HEK293 (cell line): ENCODE measurements at regions not wholly inside any gene's neighbourhood (a gene's known extent, or its start where the extent isn't known, plus 50 kb on each side); places are given as distances from the start of the nearest gene placed in this dataset.

Source experiments
- CTCF ChIA-PET: fragments of 350-600 bp; formaldehyde crosslinking; extraction: SDS; loops from one replicate; lab custom pipeline; 2021; ENCODE audit warnings: antibody characterized with exemption; lab: Yijun Ruan, JAX
- POLR2A ChIA-PET: fragments of 300-600 bp; formaldehyde crosslinking; extraction: SDS; loops from one replicate; lab custom pipeline; 2020; ENCODE audit warnings: antibody characterized with exemption, inconsistent platforms; lab: Yijun Ruan, JAX
- H3K27ac ChIP-seq: fragments of 200-500 bp; sonication (Bioruptor generic); 2 replicates; pipeline ENCODE4 v1.5.1; 2014; ENCODE audit warnings: low read depth, low read length, control low read depth, inconsistent platforms; ENCODE audit errors: extremely low read depth
- H3K36me3 ChIP-seq, 2 experiments: fragments of 200-500 bp in 1 of 2; sonication (Bioruptor generic) in 1 of 2; 1 replicate in 1 of 2; 2 replicates in 1 of 2; pipeline ENCODE4 v1.5.1; 2014 to 2017; ENCODE audit warnings: inconsistent platforms in 2 of 2, low read length in 2 of 2; ENCODE audit not compliant: control insufficient read depth in 2 of 2, insufficient read depth in 1 of 2
- H3K4me1 ChIP-seq: fragments of 200-500 bp; sonication (Bioruptor generic); 2 replicates; pipeline ENCODE4 v1.5.1; 2014; ENCODE audit warnings: mild to moderate bottlenecking, low read length, inconsistent platforms; ENCODE audit not compliant: control insufficient read depth, insufficient read depth
- H3K4me3 ChIP-seq: 2 replicates; pipeline ENCODE4 v1.5.1; 2011; ENCODE audit warnings: low read depth, mild to moderate bottlenecking, control low read depth, low read length, moderate library complexity
- H3K9me3 ChIP-seq: fragments of 200-500 bp; sonication (Bioruptor generic); 2 replicates; pipeline ENCODE4 v1.5.1; 2014; ENCODE audit warnings: low read depth, low read length, inconsistent platforms; ENCODE audit not compliant: control insufficient read depth, insufficient read depth
- AEBP2 ChIP-seq: fragments of 450-650 bp; formaldehyde crosslinking; IDR thresholded peaks from 2 replicates; pipeline ENCODE4 v1.5.1; 2016; ENCODE audit warnings: missing biosample characterization, missing genetic modification characterization, borderline replicate concordance
- HOXC10 ChIP-seq: sonication (generic); formaldehyde crosslinking; IDR thresholded peaks from 2 replicates; pipeline ENCODE4 v1.8.1; 2023; ENCODE audit warnings: mild to moderate bottlenecking, missing genetic modification reagents
- OSR2 ChIP-seq: fragments of 450-650 bp; formaldehyde crosslinking; IDR thresholded peaks from 2 replicates; pipeline ENCODE4 v1.5.1; 2016; ENCODE audit warnings: missing biosample characterization, missing genetic modification characterization
- OVOL3 ChIP-seq: fragments of 450-650 bp; formaldehyde crosslinking; IDR thresholded peaks from 2 replicates; pipeline ENCODE4 v1.5.1; 2016; ENCODE audit warnings: missing biosample characterization, missing genetic modification characterization
- WT1 ChIP-seq: fragments of 450-650 bp; formaldehyde crosslinking; IDR thresholded peaks from 2 replicates; pipeline ENCODE4 v1.5.1; 2016; ENCODE audit warnings: missing biosample characterization, missing genetic modification characterization
- ZBTB7A ChIP-seq: fragments of 450-650 bp; formaldehyde crosslinking; IDR thresholded peaks from 2 replicates; pipeline ENCODE4 v1.5.1; 2016; ENCODE audit warnings: low read depth, missing biosample characterization, missing genetic modification characterization
- ZNF146 ChIP-seq: fragments of 450-650 bp; formaldehyde crosslinking; IDR thresholded peaks from 2 replicates; pipeline ENCODE4 v1.5.1; 2016; ENCODE audit warnings: missing biosample characterization, missing genetic modification characterization
- ZNF174 ChIP-seq: fragments of 450-650 bp; formaldehyde crosslinking; IDR thresholded peaks from 2 replicates; pipeline ENCODE4 v1.5.0; 2017; ENCODE audit warnings: missing biosample characterization, mild to moderate bottlenecking, missing genetic modification characterization
- ZNF214 ChIP-seq: fragments of 450-650 bp; formaldehyde crosslinking; IDR thresholded peaks from 2 replicates; pipeline ENCODE4 v1.5.1; 2017; ENCODE audit warnings: missing biosample characterization, mild to moderate bottlenecking, missing genetic modification characterization, borderline replicate concordance
- ZNF248 ChIP-seq: fragments of 450-650 bp; formaldehyde crosslinking; IDR thresholded peaks from 2 replicates; pipeline ENCODE4 v1.5.1; 2017; ENCODE audit warnings: missing biosample characterization, missing genetic modification characterization
- ZNF266 ChIP-seq: fragments of 450-650 bp; formaldehyde crosslinking; IDR thresholded peaks from 2 replicates; pipeline ENCODE4 v1.5.1; 2016; ENCODE audit warnings: missing biosample characterization, missing genetic modification characterization, low read depth
- ZNF280D ChIP-seq: fragments of 450-650 bp; formaldehyde crosslinking; IDR thresholded peaks from 2 replicates; pipeline ENCODE4 v1.5.1; 2016; ENCODE audit warnings: missing biosample characterization, missing genetic modification characterization
- ZNF366 ChIP-seq: fragments of 450-650 bp; formaldehyde crosslinking; conservative IDR thresholded peaks from 2 replicates; pipeline ENCODE4 v1.5.1; 2016; ENCODE audit warnings: missing biosample characterization, missing genetic modification characterization
- ZNF37A ChIP-seq: fragments of 450-650 bp; IDR thresholded peaks from 2 replicates; pipeline ENCODE4 v1.5.1; 2018; ENCODE audit warnings: missing biosample characterization, missing genetic modification characterization
- ZNF391 ChIP-seq: fragments of 450-650 bp; formaldehyde crosslinking; IDR thresholded peaks from 2 replicates; pipeline ENCODE4 v1.5.1; 2016; ENCODE audit warnings: low read depth, missing biosample characterization, missing genetic modification characterization, borderline replicate concordance
- ZNF629 ChIP-seq: fragments of 450-650 bp; formaldehyde crosslinking; IDR thresholded peaks from 2 replicates; pipeline ENCODE4 v1.5.1; 2017; ENCODE audit warnings: missing biosample characterization, missing genetic modification characterization
- ZNF639 ChIP-seq: fragments of 450-650 bp; formaldehyde crosslinking; IDR thresholded peaks from 2 replicates; pipeline ENCODE4 v1.5.1; 2016; ENCODE audit warnings: missing biosample characterization, missing genetic modification characterization
- ZNF654 ChIP-seq: fragments of 450-650 bp; formaldehyde crosslinking; IDR thresholded peaks from 2 replicates; pipeline ENCODE4 v1.5.1; 2016; ENCODE audit warnings: low read depth, missing biosample characterization, missing genetic modification characterization
- ZNF747 ChIP-seq: fragments of 450-650 bp; formaldehyde crosslinking; IDR thresholded peaks from 2 replicates; pipeline ENCODE4 v1.5.1; 2016; ENCODE audit warnings: missing biosample characterization, missing genetic modification characterization
- ZNF837 ChIP-seq: fragments of 450-650 bp; formaldehyde crosslinking; IDR thresholded peaks from 2 replicates; pipeline ENCODE4 v1.5.1; 2016; ENCODE audit warnings: missing biosample characterization, missing genetic modification characterization
- ZSCAN5A ChIP-seq: fragments of 450-650 bp; formaldehyde crosslinking; IDR thresholded peaks from 2 replicates; pipeline ENCODE4 v1.5.1; 2016; ENCODE audit warnings: missing biosample characterization, missing genetic modification characterization

- H3K9me3 ChIP-seq, result no peaks in the 10 kb centered on the region
- no peaks in the 10 kb centered on the region for H3K4me1 ChIP-seq
- H3K4me3 ChIP-seq, result no peak overlapping the region
- H3K36me3 ChIP-seq, result no peaks in the 10 kb centered on the region
- CTCF ChIA-PET, result no interaction called here
- no peak for TF ChIP-seq ZNF747 (tag by site-specific recombination)
- no peak for TF ChIP-seq ZNF248
- TF ChIP-seq OSR2 (tag by site-specific recombination), result no peak
- TF ChIP-seq ZNF366, result no peak
- TF ChIP-seq ZNF391, result no peak
- no peak for TF ChIP-seq AEBP2
- POLR2A ChIA-PET, result no interaction called here
- no peak overlapping the region for H3K27ac ChIP-seq
Measured at GRCh38 chr18:72100465-72101004, 443.6 kb downstream of the CBLN2 start.

- Histone ChIP-seq H3K36me3 (no peaks in the 10 kb centered on the region), H3K4me1 (no peaks in the 10 kb centered on the region), H3K27ac (no peak overlapping the region), H3K9me3 (no peaks in the 10 kb centered on the region), H3K4me3 (no peak overlapping the region)
- TF ChIP-seq ZNF146, result no peak
- no peak for TF ChIP-seq ZNF37A (tag by site-specific recombination)
- TF ChIP-seq ZBTB7A (tag by site-specific recombination), result no peak
- TF ChIP-seq HOXC10 (CRISPR knock-in tag), result no peak
- TF ChIP-seq ZNF280D, result no peak
- TF ChIP-seq ZNF174 (tag by site-specific recombination), result no peak
- TF ChIP-seq ZSCAN5A (tag by site-specific recombination), result no peak
- TF ChIP-seq OVOL3 (tag by site-specific recombination), result no peak
- no peak for TF ChIP-seq ZNF639 (tag by site-specific recombination)
- no peak for TF ChIP-seq ZNF266 (tag by site-specific recombination)
- TF ChIP-seq WT1 (tag by site-specific recombination), result no peak
- no peak for TF ChIP-seq ZNF214 (tag by site-specific recombination)
- TF ChIP-seq ZNF654 (tag by site-specific recombination), result no peak
- TF ChIP-seq ZNF837 (tag by site-specific recombination), result no peak
- TF ChIP-seq ZNF629 (tag by site-specific recombination), result no peak
- ChIA-PET POLR2A (no interaction called here), CTCF (no interaction called here)
Measured at GRCh38 chr18:72091369-72091768, 452.8 kb downstream of the CBLN2 start.
